Endodermal cell (in vitro differentiated cells): ENCODE measurements at regions not wholly inside any gene's neighbourhood (a gene's known extent, or its start where the extent isn't known, plus 50 kb on each side); places are given as distances from the start of the nearest gene placed in this dataset.
"Not testable (repeated sequence)": the region's sequence is repeated elsewhere in the genome, so short reads cannot be mapped to it uniquely, and the experiment has no call there.

Experiments used
- DNase-seq: peaks from one replicate; pipeline ENCODE4 v3.0.0-alpha.2; 2017
- H3K27ac ChIP-seq: 2 replicates; pipeline ENCODE4 v1.5.1; 2013; ENCODE audit warnings: mild to moderate bottlenecking, low read depth, low read length, moderate library complexity
- H3K27me3 ChIP-seq: 2 replicates; pipeline ENCODE4 v1.6.1; 2013; ENCODE audit warnings: mild to moderate bottlenecking, low read length, moderate library complexity; ENCODE audit not compliant: insufficient read depth, control insufficient read depth, poor library complexity, severe bottlenecking
- H3K36me3 ChIP-seq: 2 replicates; pipeline ENCODE4 v1.7.0; 2013; ENCODE audit warnings: mild to moderate bottlenecking, low read length, moderate library complexity; ENCODE audit not compliant: control insufficient read depth, insufficient read depth
- H3K4me1 ChIP-seq: one replicate; pipeline ENCODE4 v1.7.0; 2013; ENCODE audit warnings: low read length; ENCODE audit not compliant: control insufficient read depth, insufficient read depth
- H3K4me3 ChIP-seq: 2 replicates; pipeline ENCODE4 v1.5.1; 2013; ENCODE audit warnings: mild to moderate bottlenecking, low read length, moderate library complexity
- H3K9ac ChIP-seq: 2 replicates; pipeline ENCODE4 v1.6.1; 2013; ENCODE audit warnings: mild to moderate bottlenecking, low read length, moderate library complexity; ENCODE audit not compliant: poor library complexity, severe bottlenecking; ENCODE audit errors: extremely low read depth
- H3K9me3 ChIP-seq: 2 replicates; pipeline ENCODE4 v1.6.1; 2013; ENCODE audit warnings: mild to moderate bottlenecking, low read length, moderate library complexity; ENCODE audit not compliant: control insufficient read depth
- H3K27ac Mint-ChIP-seq: 2 replicates; pipeline ENCODE4 v1.8.0; 2020; ENCODE audit warnings: mixed read lengths
- H3K27me3 Mint-ChIP-seq: 2 replicates; pipeline ENCODE4 v1.8.0; 2021; ENCODE audit warnings: mild to moderate bottlenecking, mixed read lengths; ENCODE audit not compliant: insufficient read depth
- H3K36me3 Mint-ChIP-seq: 2 replicates; pipeline ENCODE4 v1.8.0; 2020; ENCODE audit warnings: low read depth, mixed read lengths
- H3K4me1 Mint-ChIP-seq: 2 replicates; pipeline ENCODE4 v1.8.0; 2020; ENCODE audit warnings: mixed read lengths
- H3K4me3 Mint-ChIP-seq: 2 replicates; pipeline ENCODE4 v1.8.0; 2020; ENCODE audit warnings: mild to moderate bottlenecking, moderate library complexity, mixed read lengths
- H3K9me3 Mint-ChIP-seq: 2 replicates; pipeline ENCODE4 v1.8.0; 2020; ENCODE audit warnings: mild to moderate bottlenecking, mixed read lengths
- CTCF ChIP-seq: fragments of 200-600 bp; sonication (generic); conservative IDR thresholded peaks from 2 replicates; pipeline ENCODE4 v1.5.0; 2021; ENCODE audit warnings: antibody characterized with exemption, mild to moderate bottlenecking
- WGBS, 2 experiments: methylation state at CpG; one replicate each; pipeline versions ENCODE4 v1.1.5 to v1.1.7; 2013; ENCODE audit warnings: missing lambda C conversion rate in 2 of 2, mixed read lengths in 1 of 2; ENCODE audit not compliant: insufficient coverage in 1 of 2, insufficient read length in 1 of 2; 5-methylcytosine and 5-hydroxymethylcytosine counted together

- Histone ChIP-seq H3K4me1 (no peaks in the 10 kb centered on the region), H3K36me3 (no peaks in the 10 kb centered on the region), H3K4me3 (no peak overlapping the region), H3K27ac (no peak overlapping the region), H3K9me3 (no peaks in the 10 kb centered on the region), H3K27me3 (no peaks in the 10 kb centered on the region), H3K9ac (no peak overlapping the region)
- no peak overlapping the region for H3K4me3 Mint-ChIP-seq
- H3K36me3 Mint-ChIP-seq, result no peaks in the 10 kb centered on the region
- H3K27ac Mint-ChIP-seq, result no peak overlapping the region
- no peak for TF ChIP-seq CTCF
- H3K27me3 Mint-ChIP-seq, result no peaks in the 10 kb centered on the region
- H3K9me3 Mint-ChIP-seq, result peaks cover 44% of the 10 kb centered on the region
- H3K4me1 Mint-ChIP-seq, result peaks cover 13% of the 10 kb centered on the region
- WGBS, 2 experiments, result 60 to 94% methylated on average over 1 to 3 of the region's 4 CpGs
- DNase-seq, result no peak
Measured at GRCh38 chrX:121389976-121390714, 342.7 kb downstream of the GLUD2 start.

DNA sequence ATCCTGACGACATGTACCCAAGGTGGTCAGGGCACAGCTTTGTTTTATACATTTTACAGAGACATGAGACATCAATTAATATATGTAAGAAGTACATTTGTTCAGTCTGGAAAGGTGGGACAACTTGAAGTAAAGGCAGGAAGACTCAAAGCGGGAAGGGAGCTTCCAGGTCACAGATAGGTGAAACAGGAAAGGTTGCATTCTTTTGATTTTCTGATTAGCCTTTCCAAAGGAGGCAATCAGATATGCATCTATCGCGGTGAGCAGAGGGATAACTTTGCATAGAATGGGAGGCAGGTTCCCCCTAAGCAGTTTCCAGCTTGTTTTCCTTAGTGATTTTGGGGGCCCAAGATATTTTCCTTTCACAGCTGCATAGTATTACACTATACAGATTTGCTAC, 358.4 kb downstream of the GLUD2 start:
- Histone ChIP-seq H3K4me3 (no peak overlapping the region), H3K9me3 (no peaks in the 10 kb centered on the region), H3K9ac (no peak overlapping the region), H3K27ac (no peak overlapping the region), H3K27me3 (no peaks in the 10 kb centered on the region), H3K36me3 (no peaks in the 10 kb centered on the region), H3K4me1 (no peaks in the 10 kb centered on the region)
- no peaks in the 10 kb centered on the region for H3K36me3 Mint-ChIP-seq
- peaks cover 3% of the 10 kb centered on the region for H3K4me1 Mint-ChIP-seq
- H3K27ac Mint-ChIP-seq, result no peak overlapping the region
- H3K9me3 Mint-ChIP-seq, result peaks cover 33% of the 10 kb centered on the region
- no peak for TF ChIP-seq CTCF
- no peaks in the 10 kb centered on the region for H3K27me3 Mint-ChIP-seq
- no peak overlapping the region for H3K4me3 Mint-ChIP-seq
- WGBS, 2 experiments, result 55% methylated on average over 4 of the region's 4 CpGs; no CpG with 5 or more reads in 1 of the 2 experiments
- no peak for DNase-seq

- H3K9me3 Mint-ChIP-seq, result peaks cover 30% of the 10 kb centered on the region
- no peaks in the 10 kb centered on the region for H3K36me3 Mint-ChIP-seq
Measured at GRCh38 chrX:121407627-121408026, 360.2 kb downstream of the GLUD2 start.

DNA sequence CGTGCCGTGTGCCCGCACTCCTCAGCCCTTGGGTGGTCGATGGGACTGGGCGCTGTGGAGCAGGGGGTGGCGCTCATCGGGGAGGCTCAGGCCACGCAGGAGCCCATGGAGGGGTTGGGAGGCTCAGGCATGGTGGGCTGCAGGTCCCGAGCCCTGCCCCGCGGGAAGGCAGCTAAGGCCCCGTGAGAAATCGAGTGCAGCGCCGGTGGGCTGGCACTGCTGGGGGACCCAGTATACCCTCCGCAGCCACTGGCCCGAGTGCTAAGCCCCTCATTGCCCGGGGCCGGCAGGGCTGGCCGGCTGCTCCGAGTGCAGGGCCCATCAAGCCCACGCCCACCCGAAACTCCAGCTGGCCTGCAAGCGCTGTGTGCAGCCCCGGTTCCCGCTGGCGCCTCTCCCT, 384.1 kb downstream of the GLUD2 start:
- not testable (repeated sequence) for H3K27ac ChIP-seq, H3K4me3 Mint-ChIP-seq, H3K4me3 ChIP-seq, H3K27me3 Mint-ChIP-seq, H3K9ac ChIP-seq, H3K27me3 ChIP-seq, H3K36me3 Mint-ChIP-seq, DNase-seq, H3K27ac Mint-ChIP-seq, H3K4me1 ChIP-seq, H3K9me3 ChIP-seq, H3K36me3 ChIP-seq, H3K4me1 Mint-ChIP-seq
- WGBS, 2 experiments, result 96% methylated on average over 27 of the region's 27 CpGs; no CpG with 5 or more reads in 1 of the 2 experiments
- H3K9me3 Mint-ChIP-seq, result peaks cover 72% of the 10 kb centered on the region

More at GRCh38 chrX:121407627-121408026, 360.2 kb downstream of the GLUD2 start:
- Mint-ChIP-seq H3K27me3 (no peaks in the 10 kb centered on the region), H3K4me1 (peaks cover 3% of the 10 kb centered on the region), H3K4me3 (no peak overlapping the region), H3K27ac (no peak overlapping the region)
- Histone ChIP-seq H3K9ac (no peak overlapping the region), H3K4me3 (no peak overlapping the region), H3K36me3 (no peaks in the 10 kb centered on the region), H3K27me3 (no peaks in the 10 kb centered on the region), H3K27ac (no peak overlapping the region), H3K4me1 (no peaks in the 10 kb centered on the region), H3K9me3 (no peaks in the 10 kb centered on the region)
- TF ChIP-seq CTCF, result peak; percentile 44
- WGBS, 2 experiments, result 72% methylated on average over 2 of the region's 5 CpGs; no CpG with 5 or more reads in 1 of the 2 experiments
- peak; percentile 52 for DNase-seq
